OCI-LY7 (cell line): ENCODE measurements at regions not wholly inside any gene's neighbourhood (a gene's known extent, or its start where the extent isn't known, plus 50 kb on each side); places are given as distances from the start of the nearest gene placed in this dataset.

ENCODE experiments used
- EZH2phosphoT487 ChIP-seq: fragments of 200-600 bp; sonication (generic); IDR thresholded peaks from 2 replicates; pipeline ENCODE4 v1.6.1; 2018; ENCODE audit warnings: low read depth, borderline replicate concordance, mild to moderate bottlenecking, mixed run types, antibody characterized with exemption, low read length, moderate library complexity, mixed read lengths
- TF ChIP-seq, protein P1 (sequence below): fragments of 200-600 bp; sonication (generic); conservative IDR thresholded peaks from 2 replicates; pipeline ENCODE4 v1.5.1; 2014; ENCODE audit warnings: mild to moderate bottlenecking, antibody characterized with exemption, low read length, moderate library complexity, mixed read lengths

- TF ChIP-seq, protein P1, sequence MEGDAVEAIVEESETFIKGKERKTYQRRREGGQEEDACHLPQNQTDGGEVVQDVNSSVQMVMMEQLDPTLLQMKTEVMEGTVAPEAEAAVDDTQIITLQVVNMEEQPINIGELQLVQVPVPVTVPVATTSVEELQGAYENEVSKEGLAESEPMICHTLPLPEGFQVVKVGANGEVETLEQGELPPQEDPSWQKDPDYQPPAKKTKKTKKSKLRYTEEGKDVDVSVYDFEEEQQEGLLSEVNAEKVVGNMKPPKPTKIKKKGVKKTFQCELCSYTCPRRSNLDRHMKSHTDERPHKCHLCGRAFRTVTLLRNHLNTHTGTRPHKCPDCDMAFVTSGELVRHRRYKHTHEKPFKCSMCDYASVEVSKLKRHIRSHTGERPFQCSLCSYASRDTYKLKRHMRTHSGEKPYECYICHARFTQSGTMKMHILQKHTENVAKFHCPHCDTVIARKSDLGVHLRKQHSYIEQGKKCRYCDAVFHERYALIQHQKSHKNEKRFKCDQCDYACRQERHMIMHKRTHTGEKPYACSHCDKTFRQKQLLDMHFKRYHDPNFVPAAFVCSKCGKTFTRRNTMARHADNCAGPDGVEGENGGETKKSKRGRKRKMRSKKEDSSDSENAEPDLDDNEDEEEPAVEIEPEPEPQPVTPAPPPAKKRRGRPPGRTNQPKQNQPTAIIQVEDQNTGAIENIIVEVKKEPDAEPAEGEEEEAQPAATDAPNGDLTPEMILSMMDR = no peak
- TF ChIP-seq EZH2phosphoT487 = no peak
These were observed 50.2 kb upstream of the ACTBL2 start for GRCh38 chr5:57532513-57533497.
